Body of pancreas (tissue), 4 donors: ENCODE measurements at regions not wholly inside any gene's neighbourhood (a gene's known extent, or its start where the extent isn't known, plus 50 kb on each side); places are given as distances from the start of the nearest gene placed in this dataset.

Experiments
- ATAC-seq: fragments of 150-250 bp; one replicate; pipeline ENCODE4 v1.9.1; 2016
- DNase-seq, 4 donors: peaks; one replicate each; pipeline ENCODE4 v3.0.0-alpha.2; 2019
- H3K27ac ChIP-seq, 4 donors: fragments of 200-600 bp; sonication (generic); 1 replicate in 3 of 4; 2 replicates in 1 of 4; pipeline versions ENCODE4 v1.5.1 to v1.6.1; 2016 to 2019; ENCODE audit warnings: mild to moderate bottlenecking in 1 of 4, mixed read lengths in 1 of 4, moderate library complexity in 1 of 4
- H3K27me3 ChIP-seq, 2 donors: fragments of 200-600 bp; sonication (generic); one replicate each; pipeline ENCODE4 v1.6.0; 2016; ENCODE audit warnings: mild to moderate bottlenecking in 1 of 2
- H3K36me3 ChIP-seq, 2 donors: fragments of 200-600 bp; sonication (generic); replicated peaks in 1 of 2; 2 replicates each; pipeline ENCODE4 v1.5.1; 2016; ENCODE audit warnings: low read depth in 2 of 2; ENCODE audit not compliant: insufficient read depth in 1 of 2
- H3K4me1 ChIP-seq: fragments of 200-600 bp; sonication (generic); one replicate; pipeline ENCODE4 v1.6.0; 2016
- H3K4me3 ChIP-seq, 2 donors: fragments of 200-600 bp; sonication (generic); 1 replicate in 1 of 2; 2 replicates in 1 of 2; pipeline ENCODE4 v1.5.1; 2016 to 2019
- H3K9me3 ChIP-seq, 3 donors: fragments of 200-600 bp; sonication (generic); 1 replicate in 2 of 3; 2 replicates in 1 of 3; pipeline ENCODE4 v1.5.1; 2016
- POLR2A ChIP-seq, 3 donors: fragments of 450-650 bp; IDR thresholded peaks; one replicate each; pipeline ENCODE4 v1.6.1; 2016; ENCODE audit warnings: antibody characterized with exemption in 3 of 3, mild to moderate bottlenecking in 2 of 3
- WGBS, 2 donors: methylation state at CpG; one replicate each; pipeline ENCODE4 v1.1.5; 2017; 5-methylcytosine and 5-hydroxymethylcytosine counted together
- intact Hi-C: fragments of 100-400 bp; cut with DNase I; formaldehyde crosslinking; loops from one replicate; pipeline ENCODE4 v1.15.1; 2023
- TF ChIP-seq, protein P1 (sequence below), 7 experiments: fragments of 450-650 bp in 4 of 7; fragments of 200-600 bp in 3 of 7; sonication (generic) in 3 of 7; IDR thresholded peaks; one replicate each; pipeline ENCODE4 v1.5.1; 2016 to 2019; ENCODE audit warnings: antibody characterized with exemption in 7 of 7

DNA sequence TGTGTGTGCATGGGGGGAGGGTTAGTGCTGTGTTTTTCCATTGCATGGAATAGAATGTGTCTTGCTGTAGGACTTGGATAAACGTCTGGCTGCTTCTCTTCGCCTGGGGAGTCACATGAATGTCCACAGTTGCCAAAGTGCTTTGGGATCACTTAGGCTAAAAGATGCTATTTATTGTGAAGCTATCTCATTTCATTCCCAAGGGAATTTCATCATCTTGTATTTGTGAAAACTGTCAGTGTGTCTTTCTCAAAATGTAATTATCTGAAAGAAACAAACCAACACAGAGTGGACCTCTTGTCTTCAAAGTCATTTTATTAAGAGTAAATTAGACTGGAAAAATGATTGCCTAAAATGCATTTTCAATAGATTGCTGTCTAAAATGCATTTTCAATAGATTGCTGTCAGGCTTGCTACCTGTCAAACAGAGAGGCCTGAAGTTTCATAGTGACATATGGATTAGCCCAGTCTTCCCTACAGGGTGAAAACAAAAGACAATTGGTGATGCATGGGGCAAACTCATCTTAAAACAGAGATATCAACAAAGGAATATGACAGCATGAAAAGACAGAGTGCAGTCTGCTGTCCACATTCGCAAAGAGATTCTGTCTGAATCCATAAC lies 117.1 kb upstream of the GOLIM4 start:
- intact Hi-C loops, result loop anchor here (10.0 kb wide), 1 partner anchor 632 kb away; no protein-coding TSS in a partner anchor
- Histone ChIP-seq H3K36me3 (no peaks in the 10 kb centered on the region), H3K4me3 (no peak overlapping the region), H3K9me3 (no peaks in the 10 kb centered on the region), H3K27ac (no peak overlapping the region), H3K4me1 (no peaks in the 10 kb centered on the region), H3K27me3 (no peaks in the 10 kb centered on the region)
- no peak for DNase-seq
- WGBS, 2 donors, result 67 to 71% methylated on average over 3 of the region's 3 CpGs
- TF ChIP-seq, protein P1, sequence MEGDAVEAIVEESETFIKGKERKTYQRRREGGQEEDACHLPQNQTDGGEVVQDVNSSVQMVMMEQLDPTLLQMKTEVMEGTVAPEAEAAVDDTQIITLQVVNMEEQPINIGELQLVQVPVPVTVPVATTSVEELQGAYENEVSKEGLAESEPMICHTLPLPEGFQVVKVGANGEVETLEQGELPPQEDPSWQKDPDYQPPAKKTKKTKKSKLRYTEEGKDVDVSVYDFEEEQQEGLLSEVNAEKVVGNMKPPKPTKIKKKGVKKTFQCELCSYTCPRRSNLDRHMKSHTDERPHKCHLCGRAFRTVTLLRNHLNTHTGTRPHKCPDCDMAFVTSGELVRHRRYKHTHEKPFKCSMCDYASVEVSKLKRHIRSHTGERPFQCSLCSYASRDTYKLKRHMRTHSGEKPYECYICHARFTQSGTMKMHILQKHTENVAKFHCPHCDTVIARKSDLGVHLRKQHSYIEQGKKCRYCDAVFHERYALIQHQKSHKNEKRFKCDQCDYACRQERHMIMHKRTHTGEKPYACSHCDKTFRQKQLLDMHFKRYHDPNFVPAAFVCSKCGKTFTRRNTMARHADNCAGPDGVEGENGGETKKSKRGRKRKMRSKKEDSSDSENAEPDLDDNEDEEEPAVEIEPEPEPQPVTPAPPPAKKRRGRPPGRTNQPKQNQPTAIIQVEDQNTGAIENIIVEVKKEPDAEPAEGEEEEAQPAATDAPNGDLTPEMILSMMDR (IDR thresholded peaks at IDR 0.05), result no peak
- ATAC-seq, result no peak

DNA sequence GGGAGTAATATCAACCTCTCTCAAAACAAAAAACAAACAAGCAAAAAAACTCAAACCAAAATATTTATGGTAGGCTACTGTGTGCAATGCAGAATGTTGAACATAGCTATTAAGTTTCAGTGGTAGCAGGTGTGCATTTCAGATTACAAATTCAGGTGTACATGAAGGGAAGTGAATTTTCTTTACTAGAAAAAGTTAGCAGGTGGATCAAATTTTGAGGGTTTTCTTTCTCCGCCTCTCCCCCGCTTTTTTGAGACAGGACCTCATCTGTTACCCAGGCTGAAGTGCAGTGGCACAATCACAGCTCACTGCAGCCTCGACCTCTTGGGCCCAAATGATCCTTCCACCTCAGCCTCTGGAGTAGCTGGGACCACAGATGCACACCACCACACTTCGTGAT lies 109.7 kb upstream of the GOLIM4 start:
- H3K4me1 ChIP-seq, result no peaks in the 10 kb centered on the region
- DNase-seq (no peak), ATAC-seq (no peak)
- no peaks in the 10 kb centered on the region for H3K9me3 ChIP-seq
- no peak overlapping the region for H3K27ac ChIP-seq
- intact Hi-C loops, result no loop called here
- TF ChIP-seq, protein P1 (IDR thresholded peaks at IDR 0.05), result no peak
- TF ChIP-seq POLR2A (IDR thresholded peaks at IDR 0.05), result no peak
- H3K27me3 ChIP-seq, result no peaks in the 10 kb centered on the region
- 73 to 75% methylated on average over 4 of the region's 4 CpGs for WGBS, 2 donors
- no peak overlapping the region for H3K4me3 ChIP-seq
- H3K36me3 ChIP-seq, result no peaks in the 10 kb centered on the region

- 33 to 43% methylated on average over 3 of the region's 3 CpGs for WGBS, 2 donors
- no peaks in the 10 kb centered on the region for H3K36me3 ChIP-seq
- intact Hi-C loops, result no loop called here
- H3K27me3 ChIP-seq, result no peaks in the 10 kb centered on the region
- H3K4me1 ChIP-seq, result peaks cover 4% of the 10 kb centered on the region
- ATAC-seq (no peak), DNase-seq (no peak)
- H3K9me3 ChIP-seq, result no peaks in the 10 kb centered on the region
- no peak overlapping the region for H3K27ac ChIP-seq
- no peak overlapping the region for H3K4me3 ChIP-seq
- TF ChIP-seq POLR2A (IDR thresholded peaks at IDR 0.05), result no peak
- TF ChIP-seq, protein P1 (IDR thresholded peaks at IDR 0.05), result no peak
Measured at GRCh38 chr3:168197162-168197561, 101.4 kb upstream of the GOLIM4 start.

- intact Hi-C loops, result no loop called here
- Histone ChIP-seq H3K36me3 (no peaks in the 10 kb centered on the region), H3K4me3 (no peak overlapping the region), H3K27ac (no peak overlapping the region), H3K4me1 (peaks cover 6% of the 10 kb centered on the region), H3K9me3 (no peaks in the 10 kb centered on the region), H3K27me3 (no peaks in the 10 kb centered on the region)
- ATAC-seq (no peak), DNase-seq (no peak)
- TF ChIP-seq, protein P1 (IDR thresholded peaks at IDR 0.05), result no peak
- TF ChIP-seq POLR2A (IDR thresholded peaks at IDR 0.05), result no peak
Measured at GRCh38 chr3:168191856-168192255, 96.1 kb upstream of the GOLIM4 start.

- no peak for ATAC-seq
- WGBS, 2 donors, result 36 to 41% methylated on average over 3 of the region's 3 CpGs
Measured at GRCh38 chr3:168187233-168187632, 91.5 kb upstream of the GOLIM4 start.

More at GRCh38 chr3:168187233-168187632, 91.5 kb upstream of the GOLIM4 start:
- H3K4me1 ChIP-seq, result peaks cover 10% of the 10 kb centered on the region
- TF ChIP-seq POLR2A (IDR thresholded peaks at IDR 0.05), result no peak
- TF ChIP-seq, protein P1 (IDR thresholded peaks at IDR 0.05), result no peak
- H3K4me3 ChIP-seq, result no peak overlapping the region
- no peaks in the 10 kb centered on the region for H3K9me3 ChIP-seq
- no peaks in the 10 kb centered on the region for H3K27me3 ChIP-seq
- no peaks in the 10 kb centered on the region for H3K36me3 ChIP-seq
- no peak for DNase-seq
- no peak overlapping the region for H3K27ac ChIP-seq
- intact Hi-C loops, result no loop called here
